ENCODE measurements at regions not wholly inside any gene's neighbourhood (a gene's known extent, or its start where the extent isn't known, plus 50 kb on each side); places are given as distances from the start of the nearest gene placed in this dataset.

DNA sequence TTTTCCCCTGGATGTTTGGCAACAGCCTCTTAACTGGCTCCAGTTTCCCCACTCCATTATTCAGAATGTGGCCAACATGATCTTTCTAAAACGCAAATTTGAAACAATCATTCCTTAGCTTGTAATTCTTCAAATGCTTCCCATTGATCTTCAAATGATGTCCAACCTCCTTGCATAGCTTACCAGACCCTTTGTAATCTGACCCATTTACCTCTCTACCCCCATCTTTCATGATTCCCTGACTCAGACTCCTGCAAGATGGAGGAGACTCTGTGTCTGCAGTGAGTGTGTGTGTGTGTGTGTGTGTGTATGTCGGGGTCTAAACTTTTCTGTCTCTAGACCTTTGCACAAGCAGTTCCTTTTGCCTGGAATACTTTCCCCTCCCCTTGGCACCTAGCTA, 515.7 kb upstream of the PROK2 start:
- Histone ChIP-seq H3K36me3 (no peaks in the 10 kb centered on the region), H3K27me3 (no peaks in the 10 kb centered on the region), H3K4me3 (no peak overlapping the region), H3K9me3 (no peaks in the 10 kb centered on the region), H3K4me1 (no peaks in the 10 kb centered on the region), H3K27ac (no peak overlapping the region)
- WGBS, 2 donors, result 54 to 86% methylated on average over 2 of the region's 2 CpGs
- TF ChIP-seq, protein P1, sequence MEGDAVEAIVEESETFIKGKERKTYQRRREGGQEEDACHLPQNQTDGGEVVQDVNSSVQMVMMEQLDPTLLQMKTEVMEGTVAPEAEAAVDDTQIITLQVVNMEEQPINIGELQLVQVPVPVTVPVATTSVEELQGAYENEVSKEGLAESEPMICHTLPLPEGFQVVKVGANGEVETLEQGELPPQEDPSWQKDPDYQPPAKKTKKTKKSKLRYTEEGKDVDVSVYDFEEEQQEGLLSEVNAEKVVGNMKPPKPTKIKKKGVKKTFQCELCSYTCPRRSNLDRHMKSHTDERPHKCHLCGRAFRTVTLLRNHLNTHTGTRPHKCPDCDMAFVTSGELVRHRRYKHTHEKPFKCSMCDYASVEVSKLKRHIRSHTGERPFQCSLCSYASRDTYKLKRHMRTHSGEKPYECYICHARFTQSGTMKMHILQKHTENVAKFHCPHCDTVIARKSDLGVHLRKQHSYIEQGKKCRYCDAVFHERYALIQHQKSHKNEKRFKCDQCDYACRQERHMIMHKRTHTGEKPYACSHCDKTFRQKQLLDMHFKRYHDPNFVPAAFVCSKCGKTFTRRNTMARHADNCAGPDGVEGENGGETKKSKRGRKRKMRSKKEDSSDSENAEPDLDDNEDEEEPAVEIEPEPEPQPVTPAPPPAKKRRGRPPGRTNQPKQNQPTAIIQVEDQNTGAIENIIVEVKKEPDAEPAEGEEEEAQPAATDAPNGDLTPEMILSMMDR (IDR thresholded peaks at IDR 0.05), result no peak
- DNase-seq (no peak), ATAC-seq (no peak), FAIRE-seq (no peak)
- intact Hi-C loops (cut with DNase I), result no loop called here

DNA sequence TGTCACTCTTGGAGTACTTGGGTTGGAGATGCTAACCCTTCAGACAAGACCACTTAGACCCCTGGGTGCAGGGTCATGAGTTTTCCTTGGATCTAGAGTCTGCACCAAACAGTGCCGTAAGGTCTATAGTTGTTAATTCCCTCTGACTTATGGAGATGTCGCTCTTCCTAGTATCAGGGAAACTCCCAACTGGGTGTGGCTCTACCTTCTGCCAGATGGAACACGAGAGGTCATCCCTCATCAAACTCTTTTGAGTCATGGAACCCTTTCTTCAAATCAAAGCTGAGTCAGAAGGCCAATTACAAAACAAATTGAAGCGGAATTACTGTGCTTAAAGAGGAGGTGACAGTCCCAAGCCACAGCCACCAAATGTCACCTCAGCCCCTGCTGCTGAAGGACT, 514.9 kb upstream of the PROK2 start:
- ATAC-seq (no peak), DNase-seq (no peak), FAIRE-seq (no peak)
- no peaks in the 10 kb centered on the region for H3K9me3 ChIP-seq
- WGBS, 2 donors, result 88 to 92% methylated on average over 4 of the region's 4 CpGs
- H3K4me3 ChIP-seq, result no peak overlapping the region
- no peak overlapping the region for H3K27ac ChIP-seq
- TF ChIP-seq, protein P1 (IDR thresholded peaks at IDR 0.05), result no peak
- H3K36me3 ChIP-seq, result no peaks in the 10 kb centered on the region
- intact Hi-C loops (cut with DNase I), result no loop called here
- no peaks in the 10 kb centered on the region for H3K27me3 ChIP-seq
- H3K4me1 ChIP-seq, result no peaks in the 10 kb centered on the region

DNA sequence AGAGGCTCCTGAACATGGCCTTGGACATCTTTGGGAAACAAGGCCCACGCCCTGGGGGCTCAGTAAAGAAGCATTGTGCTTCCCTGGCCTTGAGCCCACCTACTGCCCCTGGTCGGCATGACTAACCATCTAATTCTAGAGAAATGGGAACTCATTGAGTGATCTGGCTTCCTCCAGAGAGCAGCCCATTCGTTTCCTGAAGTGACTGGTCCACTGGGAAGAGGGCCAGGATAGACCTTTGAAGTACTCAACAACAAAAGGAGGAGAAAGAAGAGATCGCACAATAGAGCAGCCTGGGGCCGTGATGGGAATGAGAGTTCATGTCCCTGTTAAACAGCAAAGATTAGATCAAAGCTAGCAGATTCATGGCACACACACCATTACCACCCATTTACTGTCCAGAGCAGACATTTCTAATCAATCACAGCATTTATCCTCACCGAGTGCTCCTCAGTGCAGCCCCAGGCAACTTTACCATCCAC, 514.4 kb upstream of the PROK2 start:
- ATAC-seq (no peak), DNase-seq (no peak), FAIRE-seq (no peak)
- Histone ChIP-seq H3K36me3 (no peaks in the 10 kb centered on the region), H3K4me3 (no peak overlapping the region), H3K27ac (no peak overlapping the region), H3K27me3 (no peaks in the 10 kb centered on the region), H3K9me3 (no peaks in the 10 kb centered on the region), H3K4me1 (no peaks in the 10 kb centered on the region)
- 67 to 68% methylated on average over 6 of the region's 6 CpGs for WGBS, 2 donors
- TF ChIP-seq, protein P1 (IDR thresholded peaks at IDR 0.05), result no peak
- intact Hi-C loops (cut with DNase I), result no loop called here

DNA sequence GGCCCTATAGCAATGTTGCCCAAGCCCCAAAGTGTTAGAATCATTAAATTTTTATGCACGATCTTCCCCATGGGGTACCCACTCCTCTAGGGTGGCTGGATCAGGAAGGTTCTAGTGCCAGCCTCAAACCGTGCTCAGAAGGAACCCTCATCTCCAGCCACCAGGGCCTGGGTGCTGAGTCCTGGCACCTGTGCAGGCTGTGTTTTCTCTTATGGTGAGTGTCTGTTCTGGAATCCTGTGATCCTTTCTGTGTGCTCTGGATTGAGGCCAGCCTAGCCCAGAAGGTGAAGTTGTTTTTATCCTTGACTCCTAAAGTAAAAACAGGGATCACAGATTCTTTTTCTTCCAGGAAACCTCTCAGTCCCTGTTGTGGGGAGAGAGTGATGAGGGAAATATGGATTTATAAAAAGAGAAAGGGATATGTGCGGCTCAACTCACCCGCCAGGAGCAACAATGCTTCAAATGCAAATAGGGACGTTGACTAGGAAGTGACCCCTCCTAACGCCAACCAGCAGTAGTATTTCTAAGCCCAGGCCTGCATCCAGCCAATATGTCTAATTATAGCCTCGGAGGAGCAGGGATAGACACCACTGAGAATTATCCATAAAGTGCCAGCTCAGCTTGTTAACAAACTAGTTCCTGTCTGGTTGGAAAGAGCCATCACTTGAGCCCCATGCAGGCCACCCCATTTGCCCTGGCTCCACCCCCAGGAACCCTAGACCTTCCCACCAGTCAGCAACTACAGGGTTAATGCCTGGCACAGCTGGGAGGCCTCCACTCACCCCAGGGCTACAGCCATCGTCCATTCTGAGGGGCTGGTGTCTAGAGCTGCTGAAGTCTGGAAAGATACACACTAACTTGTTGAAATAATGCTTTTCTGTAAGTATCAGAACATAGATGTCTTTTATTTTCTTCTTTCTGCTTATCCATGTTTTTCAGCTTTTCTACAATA, 513.5 kb upstream of the PROK2 start:
- FAIRE-seq, result no peak

More for the DNA sequence above, 513.5 kb upstream of the PROK2 start:
- ATAC-seq, result no peak
- WGBS, 2 donors, result 69 to 75% methylated on average over 8 of the region's 8 CpGs
- TF ChIP-seq, protein P1 (IDR thresholded peaks at IDR 0.05), result no peak
- no peaks in the 10 kb centered on the region for H3K9me3 ChIP-seq
- no peak overlapping the region for H3K4me3 ChIP-seq
- no peak overlapping the region for H3K27ac ChIP-seq
- H3K27me3 ChIP-seq, result no peaks in the 10 kb centered on the region
- H3K36me3 ChIP-seq, result no peaks in the 10 kb centered on the region
- intact Hi-C loops (cut with DNase I), result no loop called here
- DNase-seq, result no peak
- no peaks in the 10 kb centered on the region for H3K4me1 ChIP-seq
